ENCODE measurements at regions not wholly inside any gene's neighbourhood (a gene's known extent, or its start where the extent isn't known, plus 50 kb on each side); places are given as distances from the start of the nearest gene placed in this dataset.

DNA sequence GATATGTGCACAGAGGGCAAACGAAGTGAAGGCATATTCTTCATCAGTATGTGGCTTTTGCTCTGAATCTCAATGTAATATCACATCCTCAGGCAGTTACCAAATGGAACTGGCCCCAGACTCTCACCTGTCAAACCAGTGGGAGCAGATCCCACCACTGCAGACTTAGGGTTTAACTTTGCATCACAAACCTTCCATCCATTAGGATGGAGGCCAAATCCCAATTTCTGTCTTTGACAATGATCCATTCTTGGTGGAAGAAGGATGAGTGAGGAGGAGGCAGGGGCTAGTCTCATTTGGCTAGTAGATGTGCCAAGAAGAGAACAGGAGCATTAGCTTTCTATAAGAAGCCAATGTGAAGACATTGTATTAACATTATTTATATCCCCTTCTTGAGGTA lies 413.5 kb upstream of the SPRY2 start:
- intact Hi-C loops (cut with micrococcal nuclease) = no loop called here
- Mint-ChIP-seq H3K9me3 (ENCODE audit: insufficient read depth) (peaks cover 3% of the 10 kb centered on the region), H3K4me1 (no peaks in the 10 kb centered on the region), H3K27ac (no peak overlapping the region), H3K27me3 (no peaks in the 10 kb centered on the region), H3K4me3 (no peak overlapping the region)
- Histone ChIP-seq H3K27me3 (replicated peaks in 1 of 4; ENCODE audit: control extremely low read depth in 1 of 4, control insufficient read depth in 3 of 4, insufficient read depth in 4 of 4, low read length in 3 of 4) (no peaks in the 10 kb centered on the region), H3K79me2 (ENCODE audit: control insufficient read depth, insufficient read depth, low read length) (no peaks in the 10 kb centered on the region), H3K9me3 (ENCODE audit: control extremely low read depth in 1 of 3, control insufficient read depth in 2 of 3, insufficient read depth in 1 of 3, low read length in 2 of 3) (no peaks in the 10 kb centered on the region), H4K20me1 (ENCODE audit: control insufficient read depth, insufficient read depth, low read length, poor library complexity, severe bottlenecking) (no peaks in the 10 kb centered on the region), H3K27ac (ENCODE audit: low read length in 2 of 2) (no peak overlapping the region), H3K4me3 (ENCODE audit: control extremely low read depth in 1 of 5, extremely low read depth in 1 of 5, insufficient read depth in 1 of 5, low read depth in 2 of 5, low read length in 4 of 5) (no peak overlapping the region), H3K4me2 (replicated peaks; ENCODE audit: low read depth, low read length, poor library complexity, severe bottlenecking) (no peak overlapping the region), H2AFZ (ENCODE audit: insufficient read depth, low read depth, low read length, poor library complexity, severe bottlenecking) (no peak overlapping the region), H3K9ac (ENCODE audit: low read length) (no peak overlapping the region), H3K4me1 (ENCODE audit: control insufficient read depth in 2 of 2, insufficient read depth in 2 of 2, low read length in 2 of 2) (no peaks in the 10 kb centered on the region), H3K36me3 (replicated peaks in 1 of 2; ENCODE audit: control extremely low read depth in 1 of 2, control insufficient read depth in 1 of 2, extremely low read depth in 1 of 2, insufficient read depth in 2 of 2, low read length in 1 of 2) (no peaks in the 10 kb centered on the region)
- ATAC-seq (ENCODE audit: low read depth) (no peak), DNase-seq (no peak)
- 100% methylated on average over 1 of the region's 1 CpG for WGBS (ENCODE audit: insufficient coverage)
- CTCF ChIA-PET = no interaction called here
- POLR2A ChIA-PET = no interaction called here
- TF ChIP-seq CTCF (IDR thresholded peaks at IDR 0.05) (no peak), EZH2 (IDR thresholded peaks at IDR 0.05; ENCODE audit: borderline replicate concordance, insufficient read depth, low read depth, low read length, poor library complexity, severe bottlenecking) (no peak)

DNA sequence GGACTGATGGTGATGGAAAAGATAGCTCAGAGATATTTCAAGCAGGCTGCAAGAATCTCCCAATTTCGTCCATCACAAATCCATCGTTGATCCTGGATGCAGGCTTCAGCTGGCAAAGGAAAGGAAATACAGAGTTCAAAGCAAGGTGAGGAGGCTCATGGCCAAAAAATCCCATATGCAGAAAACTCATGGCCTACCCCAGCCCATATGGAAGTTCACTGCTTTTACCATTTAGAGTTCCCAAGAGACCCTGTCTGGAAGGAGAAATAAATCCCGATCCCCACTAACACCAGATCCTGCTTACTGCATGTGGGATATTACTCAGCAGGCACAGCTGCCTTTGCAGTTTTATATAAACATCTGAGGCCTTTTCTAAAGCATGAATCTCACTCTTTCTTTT lies 412.9 kb upstream of the SPRY2 start:
- Histone ChIP-seq H2AFZ (ENCODE audit: insufficient read depth, low read depth, low read length, poor library complexity, severe bottlenecking) (no peak overlapping the region), H3K9me3 (ENCODE audit: control extremely low read depth in 1 of 3, control insufficient read depth in 2 of 3, insufficient read depth in 1 of 3, low read length in 2 of 3) (no peaks in the 10 kb centered on the region), H3K4me3 (ENCODE audit: control extremely low read depth in 1 of 5, extremely low read depth in 1 of 5, insufficient read depth in 1 of 5, low read depth in 2 of 5, low read length in 4 of 5) (no peak overlapping the region), H3K79me2 (ENCODE audit: control insufficient read depth, insufficient read depth, low read length) (no peaks in the 10 kb centered on the region), H4K20me1 (ENCODE audit: control insufficient read depth, insufficient read depth, low read length, poor library complexity, severe bottlenecking) (no peaks in the 10 kb centered on the region), H3K4me2 (replicated peaks; ENCODE audit: low read depth, low read length, poor library complexity, severe bottlenecking) (no peak overlapping the region), H3K27ac (ENCODE audit: low read length in 2 of 2) (no peak overlapping the region), H3K9ac (ENCODE audit: low read length) (no peak overlapping the region), H3K36me3 (replicated peaks in 1 of 2; ENCODE audit: control extremely low read depth in 1 of 2, control insufficient read depth in 1 of 2, extremely low read depth in 1 of 2, insufficient read depth in 2 of 2, low read length in 1 of 2) (no peaks in the 10 kb centered on the region), H3K27me3 (replicated peaks in 1 of 4; ENCODE audit: control extremely low read depth in 1 of 4, control insufficient read depth in 3 of 4, insufficient read depth in 4 of 4, low read length in 3 of 4) (no peaks in the 10 kb centered on the region), H3K4me1 (ENCODE audit: control insufficient read depth in 2 of 2, insufficient read depth in 2 of 2, low read length in 2 of 2) (no peaks in the 10 kb centered on the region)
- Mint-ChIP-seq H3K4me3 (no peak overlapping the region), H3K27ac (no peak overlapping the region), H3K4me1 (no peaks in the 10 kb centered on the region), H3K27me3 (no peaks in the 10 kb centered on the region), H3K9me3 (ENCODE audit: insufficient read depth) (peaks cover 3% of the 10 kb centered on the region)
- ChIA-PET CTCF (interaction anchor here (1.0 kb wide), 1 partner anchor 9 kb away, joined by 3 read pairs; no protein-coding TSS in a partner anchor), POLR2A (no interaction called here)
- intact Hi-C loops (cut with micrococcal nuclease) = no loop called here
- ATAC-seq (ENCODE audit: low read depth) (no peak), DNase-seq (no peak)
- 86% methylated on average over 1 of the region's 3 CpGs for WGBS (ENCODE audit: insufficient coverage)
- TF ChIP-seq EZH2 (IDR thresholded peaks at IDR 0.05; ENCODE audit: borderline replicate concordance, insufficient read depth, low read depth, low read length, poor library complexity, severe bottlenecking) = no peak
- TF ChIP-seq CTCF (IDR thresholded peaks at IDR 0.05) = no peak
